Fibroblast of skin of abdomen (primary cell): ENCODE measurements at regions not wholly inside any gene's neighbourhood (a gene's known extent, or its start where the extent isn't known, plus 50 kb on each side); places are given as distances from the start of the nearest gene placed in this dataset.
A peak's percentile ranks its signal among the peaks of the same experiment; 100 is the strongest.
"Not testable (repeated sequence)": the region's sequence is repeated elsewhere in the genome, so short reads cannot be mapped to it uniquely, and the experiment has no call there.

Experiments
- DNase-seq: peaks from one replicate; pipeline ENCODE4 v3.0.0-alpha.2; 2013

DNA sequence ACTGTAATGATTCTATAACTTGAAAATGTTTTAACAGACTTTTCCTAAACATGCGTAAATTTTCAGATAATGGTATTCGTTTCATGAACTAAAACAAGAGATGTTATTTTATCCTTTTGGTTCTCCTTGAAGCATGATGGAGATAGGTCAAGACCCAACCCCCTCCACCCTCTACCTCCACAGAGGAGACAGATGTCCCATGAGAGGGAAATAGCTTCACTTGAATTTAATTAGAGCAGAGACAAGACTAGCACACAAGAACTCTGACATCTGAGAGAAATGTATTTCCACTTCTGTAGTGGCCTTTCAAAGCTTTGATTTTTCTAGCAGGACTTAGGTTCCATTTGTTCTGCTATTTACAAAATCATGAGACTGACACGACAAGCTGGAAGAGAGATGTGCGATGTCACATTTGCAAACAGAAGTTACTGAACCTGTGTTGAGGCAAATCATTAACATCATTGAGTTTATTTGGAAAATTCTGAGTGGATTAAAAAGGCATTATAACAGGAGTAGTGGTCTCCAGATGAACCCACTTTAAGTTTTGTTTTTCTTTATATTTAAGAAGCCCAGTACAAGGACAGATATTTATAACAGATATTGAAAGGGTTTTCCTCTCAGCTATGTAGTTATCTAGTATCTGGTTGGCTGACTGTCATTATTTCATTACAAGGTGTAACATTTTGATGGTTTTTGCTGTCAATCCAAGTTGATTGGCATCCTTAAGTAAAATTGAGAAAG lies 276.2 kb downstream of the ASXL3 start:
- DNase-seq = no peak

DNA sequence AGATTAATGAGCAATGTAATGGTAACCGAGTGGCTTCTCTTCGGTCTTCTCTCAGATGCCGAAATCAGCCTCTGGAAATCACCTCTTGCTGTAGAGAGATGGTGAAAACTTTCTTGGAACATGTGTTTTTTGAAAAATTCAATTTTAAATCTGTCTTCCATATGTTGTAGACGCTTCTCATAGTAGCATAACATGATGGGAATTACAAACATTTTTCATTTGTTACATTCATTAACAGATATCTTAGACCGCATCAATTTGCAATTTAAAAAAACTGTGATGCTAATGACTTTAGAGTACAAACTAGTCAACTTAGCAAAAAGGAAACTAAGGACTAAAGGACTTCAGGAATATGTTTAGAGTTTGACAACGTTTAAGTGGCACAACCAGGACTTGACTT lies 275.2 kb downstream of the ASXL3 start:
- DNase-seq = no peak

DNA sequence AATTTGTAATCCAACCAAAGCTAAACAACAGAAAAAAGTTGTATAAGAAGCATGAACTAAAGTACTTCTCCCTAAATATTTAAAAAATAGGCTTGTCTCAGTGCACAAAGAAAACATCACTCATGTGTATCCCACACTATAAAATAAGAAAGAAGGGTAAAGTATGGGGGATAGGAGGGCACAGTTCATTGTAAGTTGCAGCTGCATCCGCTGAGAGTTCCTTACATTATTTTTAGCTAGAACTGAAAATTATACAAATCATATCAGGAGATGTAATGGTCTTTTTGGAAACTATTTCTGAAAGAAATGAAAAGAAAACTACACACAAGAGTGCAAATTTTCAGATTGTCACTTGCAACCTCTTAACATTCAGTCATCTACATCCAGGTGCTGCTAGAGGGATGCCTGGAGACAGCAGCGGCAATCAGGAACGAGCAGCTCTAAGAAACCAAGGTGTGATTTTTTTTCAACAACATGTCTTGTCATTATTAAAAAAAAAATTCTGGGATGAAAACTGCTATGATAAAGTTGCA lies 273.6 kb downstream of the ASXL3 start:
- no peak for DNase-seq

DNA sequence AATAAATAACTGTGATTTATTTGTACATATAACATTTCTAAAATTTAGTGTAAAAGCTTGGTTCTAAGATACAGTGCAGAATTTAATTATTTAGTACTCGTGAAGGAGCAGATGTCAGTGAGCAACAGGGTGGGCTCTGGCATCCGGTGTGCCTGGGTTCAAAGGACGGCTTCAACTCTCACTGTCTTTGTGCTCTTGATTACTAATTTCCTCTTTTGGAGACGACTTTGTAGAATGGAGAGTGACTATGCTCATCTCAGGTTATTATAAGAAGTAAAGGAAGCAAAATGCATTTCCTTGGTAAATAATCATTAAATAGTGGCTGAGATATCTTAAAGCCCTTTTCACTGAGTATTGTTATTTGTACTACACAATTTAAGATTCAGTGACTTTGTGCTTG lies 271.7 kb downstream of the ASXL3 start:
- DNase-seq = no peak

DNA sequence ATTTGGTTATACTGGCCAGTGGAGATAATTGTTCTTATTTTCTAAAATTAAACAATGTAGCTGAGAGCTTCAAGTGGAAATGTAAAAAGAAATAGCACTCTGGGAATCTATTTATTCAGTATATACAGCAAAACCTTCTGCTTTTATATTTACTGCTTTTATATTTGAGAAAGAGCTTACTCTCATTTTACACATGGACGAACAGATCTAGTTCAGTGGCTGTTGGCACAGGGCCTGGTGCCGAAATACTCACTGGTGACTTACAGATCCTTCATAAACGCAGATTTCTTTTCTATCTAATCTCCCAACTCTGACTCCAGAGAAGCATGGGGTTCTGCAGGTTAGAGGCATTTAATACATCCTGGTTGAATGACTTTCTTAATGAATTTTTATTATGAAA lies 266.2 kb downstream of the ASXL3 start:
- no peak for DNase-seq

DNA sequence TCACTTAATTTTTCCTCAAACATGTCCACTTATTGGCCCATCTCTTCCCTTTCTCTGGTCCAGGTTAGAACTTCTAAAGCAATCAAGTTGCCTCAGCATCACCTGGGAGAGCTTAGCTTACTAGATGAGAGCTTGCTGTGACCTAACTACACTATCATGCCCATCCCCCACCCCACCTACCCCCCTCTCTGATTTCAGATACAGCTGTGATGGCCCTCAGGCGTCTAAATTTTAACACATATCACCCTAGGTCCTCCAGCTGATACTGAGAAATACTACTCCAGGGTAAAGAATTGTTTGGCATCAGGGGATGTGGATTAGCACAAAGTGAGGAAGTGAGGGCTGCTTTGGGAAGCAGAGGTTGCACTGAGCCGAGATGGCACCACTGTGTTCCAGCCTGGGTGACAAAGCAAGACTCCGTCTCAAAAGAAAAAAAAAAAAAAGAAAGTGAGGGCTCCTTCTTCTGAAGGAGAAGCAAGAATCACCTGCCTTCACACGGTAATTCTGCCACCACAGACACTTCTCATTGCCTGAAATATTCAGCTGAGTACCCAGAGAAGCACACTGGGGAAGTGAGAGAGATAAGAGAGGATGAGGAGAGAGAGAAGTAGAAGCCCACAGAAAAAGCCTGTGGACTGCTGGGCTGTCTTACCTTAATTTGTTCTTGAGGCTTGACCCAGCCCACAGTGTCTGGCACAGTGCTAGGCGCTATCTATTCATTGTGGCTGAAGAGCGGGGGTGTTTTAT lies 263.4 kb downstream of the ASXL3 start:
- no peak for DNase-seq

DNA sequence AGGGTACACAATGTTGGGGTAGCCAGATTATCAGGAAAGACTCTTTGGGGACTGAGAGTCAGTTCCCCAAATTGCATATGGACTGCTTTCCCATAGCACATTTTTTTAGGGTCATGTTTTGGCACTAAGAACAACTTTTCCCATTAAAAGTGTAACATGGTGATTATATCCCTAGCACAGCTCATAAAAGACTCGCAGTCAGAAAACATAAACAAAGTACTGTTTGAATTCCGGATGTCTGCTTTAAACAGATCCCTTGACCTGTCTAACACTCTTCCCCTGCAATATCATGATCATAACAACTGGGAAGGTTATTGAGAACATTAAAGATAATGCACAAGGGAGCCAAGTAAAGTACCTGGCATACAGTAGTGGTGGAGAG lies 262.2 kb downstream of the ASXL3 start:
- DNase-seq = no peak

DNA sequence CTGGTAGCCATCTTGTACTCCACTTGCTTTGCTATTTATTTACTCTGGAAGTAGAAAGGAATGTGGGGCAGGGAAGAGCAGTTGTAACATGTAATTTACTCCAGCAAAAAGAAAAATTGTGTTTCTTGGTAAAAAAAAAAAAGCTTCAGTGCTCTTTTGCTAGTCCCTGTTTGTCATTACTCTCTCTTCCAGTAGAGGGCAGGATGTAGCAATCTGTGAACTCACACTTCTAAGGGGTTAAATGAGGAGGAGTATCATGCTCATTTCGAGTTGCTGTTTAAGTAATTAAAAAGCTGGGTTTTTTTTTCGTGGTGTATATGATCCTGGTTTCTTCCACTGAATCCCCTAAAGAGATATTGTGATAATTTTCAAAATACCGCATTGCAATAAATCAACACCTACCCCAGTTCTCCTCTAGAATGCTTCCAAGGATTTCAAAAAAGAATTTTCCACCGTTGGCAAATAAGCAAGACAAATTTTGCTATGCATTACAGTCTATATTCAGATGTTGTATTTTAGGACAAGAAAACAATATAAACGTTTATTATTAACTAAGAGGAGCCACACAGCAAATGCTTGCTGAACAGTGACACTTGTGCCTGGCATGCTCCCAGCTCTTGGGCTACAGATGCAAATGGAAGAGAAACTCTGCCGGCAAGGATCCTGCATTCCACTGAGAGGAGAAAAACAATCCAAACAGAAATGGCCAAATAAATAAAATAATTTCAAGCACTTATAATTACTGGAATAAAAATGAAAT lies 261.6 kb downstream of the ASXL3 start:
- DNase-seq = peak; percentile 62

DNA sequence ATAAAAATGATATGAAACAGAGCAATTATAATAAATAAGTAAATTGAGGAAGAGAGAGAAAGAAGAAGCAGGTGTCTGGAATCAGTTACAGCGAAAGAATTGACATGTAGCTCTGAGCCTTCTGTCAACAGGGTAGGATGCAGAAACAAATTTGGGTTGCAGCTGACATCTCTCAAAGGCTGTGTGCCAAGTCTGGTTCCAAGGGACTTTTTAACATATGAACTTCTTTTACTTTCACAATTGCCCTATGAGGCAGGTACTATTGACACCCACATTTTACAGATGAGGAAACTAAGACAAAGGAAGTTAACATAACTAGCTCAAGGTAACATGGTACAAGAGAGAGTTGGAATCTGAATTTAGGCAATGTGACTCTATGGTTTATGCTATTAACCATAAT lies 260.0 kb downstream of the ASXL3 start:
- DNase-seq = no peak

DNA sequence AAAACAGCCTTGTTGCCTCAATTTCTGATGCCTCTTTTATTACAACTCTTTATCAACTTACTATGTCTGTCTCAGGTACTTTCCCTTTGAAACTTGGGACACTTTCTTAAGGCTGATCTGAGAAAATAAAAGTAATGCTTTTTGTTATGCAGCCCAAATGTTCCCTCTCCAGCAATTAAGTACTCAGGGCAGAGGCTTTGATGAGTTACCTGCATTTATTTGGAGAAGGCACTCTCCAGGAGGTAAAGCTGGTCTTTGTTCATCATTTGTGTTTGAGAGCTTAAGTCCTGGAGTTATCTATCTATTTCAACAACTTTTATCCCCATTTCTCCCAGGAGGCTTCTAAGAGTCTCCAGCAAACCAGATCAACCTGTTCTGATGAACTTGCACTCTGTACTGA lies 259.2 kb downstream of the ASXL3 start:
- no peak for DNase-seq

DNA sequence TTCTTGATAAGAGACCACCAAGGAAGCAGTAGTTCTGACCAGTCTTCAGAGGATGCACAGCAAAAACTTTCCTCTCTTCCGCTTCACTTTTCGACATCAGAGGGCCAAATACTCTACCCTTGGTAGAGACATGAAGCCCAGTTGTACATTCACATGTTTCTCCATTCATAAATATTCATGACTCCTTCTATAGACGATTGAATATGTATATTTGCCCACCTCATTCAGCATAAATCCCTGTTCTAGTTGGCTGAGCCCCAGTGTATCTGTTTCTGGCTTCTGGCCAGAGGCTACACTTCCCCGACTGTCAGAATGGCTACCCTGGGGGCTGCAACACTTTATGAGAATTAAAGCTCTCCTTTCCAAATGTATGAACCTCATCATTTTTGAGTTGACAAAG lies 258.5 kb downstream of the ASXL3 start:
- no peak for DNase-seq

DNA sequence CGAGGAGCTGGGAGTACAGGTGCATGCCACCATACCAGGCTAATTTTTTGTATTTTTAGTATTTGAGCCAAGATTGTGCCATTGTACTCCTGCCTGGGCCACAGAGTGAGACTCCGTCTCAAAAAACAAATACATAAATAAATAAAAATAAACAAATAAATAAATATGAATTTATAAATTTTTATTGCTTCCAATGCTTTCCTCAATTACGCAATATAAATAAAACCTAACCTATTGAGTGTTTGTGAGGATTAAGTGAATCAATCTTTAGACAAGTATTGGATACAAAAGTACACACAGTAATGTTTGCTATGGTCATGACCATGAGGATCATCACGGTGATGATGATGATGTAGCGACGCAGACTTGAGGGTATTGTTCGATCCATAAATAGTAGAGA lies 257.4 kb downstream of the ASXL3 start:
- DNase-seq = no peak

DNA sequence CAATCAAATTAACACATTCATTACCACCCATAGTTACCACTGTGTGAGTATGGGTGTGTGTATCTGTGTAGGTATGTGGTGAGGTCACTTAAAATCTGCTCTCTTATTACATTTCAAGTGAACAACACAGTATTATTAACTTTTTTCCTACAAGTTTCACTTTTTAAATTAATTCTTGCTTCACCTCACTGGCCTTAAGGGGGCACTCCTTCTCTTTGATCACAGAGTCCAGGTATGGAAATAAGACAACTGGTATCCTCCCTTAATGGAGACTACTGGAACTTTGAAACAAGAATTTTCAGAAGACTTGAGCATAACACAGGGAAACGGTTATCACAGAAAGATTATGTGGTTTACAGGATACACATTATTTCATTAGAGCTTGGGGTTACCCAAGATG lies 255.8 kb downstream of the ASXL3 start:
- no peak for DNase-seq

DNA sequence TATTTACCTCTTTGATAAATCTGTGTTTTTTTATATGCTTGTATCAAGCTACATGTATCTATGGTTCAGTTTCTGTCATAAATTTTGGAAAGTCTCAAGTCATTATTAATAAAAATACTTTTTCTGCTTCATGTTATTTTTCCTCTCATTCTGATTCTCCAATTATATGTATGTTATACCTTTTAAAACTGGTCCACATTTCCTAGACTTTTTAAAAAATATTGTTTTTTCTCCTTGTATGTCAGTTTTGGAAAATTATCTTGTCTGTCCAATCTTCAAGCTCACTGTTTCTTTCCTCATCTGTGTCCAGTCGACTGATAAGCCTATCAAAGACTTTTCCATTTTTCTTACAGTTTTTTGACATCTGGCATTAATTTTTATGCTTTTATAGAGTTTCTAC lies 253.4 kb downstream of the ASXL3 start:
- DNase-seq = no peak

DNA sequence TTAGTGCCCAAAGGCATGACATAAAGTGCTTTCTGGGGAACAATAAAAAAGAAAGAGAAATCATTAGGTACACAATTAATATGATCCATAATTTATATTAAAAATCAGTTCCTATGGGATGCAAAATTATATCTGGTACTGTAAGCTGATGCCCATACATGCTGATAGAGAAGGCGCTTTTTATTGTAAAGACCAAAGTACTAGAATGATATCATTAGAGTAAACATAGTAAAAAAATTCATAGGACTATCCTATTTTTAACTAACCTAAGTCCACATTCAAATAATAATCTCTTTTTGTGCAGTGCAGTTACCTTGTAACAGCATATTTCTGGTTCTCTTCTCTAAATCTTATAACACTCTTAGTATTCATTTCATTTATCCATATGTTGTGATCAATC lies 252.2 kb downstream of the ASXL3 start:
- DNase-seq = no peak

DNA sequence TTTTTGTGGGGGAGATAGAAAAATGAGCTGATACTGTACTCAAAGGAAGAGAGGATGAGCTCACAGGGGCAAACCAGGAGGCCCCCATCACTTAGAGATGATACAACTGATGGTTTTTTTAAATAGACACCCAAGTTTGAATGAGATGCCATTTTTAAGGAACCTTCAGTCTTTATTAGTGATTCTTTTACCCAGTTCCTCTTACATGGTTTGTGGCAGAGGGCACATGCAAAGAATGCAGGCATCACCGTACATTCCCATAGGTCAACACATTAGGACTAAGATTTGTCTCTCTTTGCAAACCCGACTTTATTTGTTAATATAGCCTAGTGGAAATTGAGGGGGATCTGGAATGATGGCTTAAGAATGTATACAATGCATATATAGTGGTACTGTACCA lies 250.9 kb downstream of the ASXL3 start:
- DNase-seq = no peak

DNA sequence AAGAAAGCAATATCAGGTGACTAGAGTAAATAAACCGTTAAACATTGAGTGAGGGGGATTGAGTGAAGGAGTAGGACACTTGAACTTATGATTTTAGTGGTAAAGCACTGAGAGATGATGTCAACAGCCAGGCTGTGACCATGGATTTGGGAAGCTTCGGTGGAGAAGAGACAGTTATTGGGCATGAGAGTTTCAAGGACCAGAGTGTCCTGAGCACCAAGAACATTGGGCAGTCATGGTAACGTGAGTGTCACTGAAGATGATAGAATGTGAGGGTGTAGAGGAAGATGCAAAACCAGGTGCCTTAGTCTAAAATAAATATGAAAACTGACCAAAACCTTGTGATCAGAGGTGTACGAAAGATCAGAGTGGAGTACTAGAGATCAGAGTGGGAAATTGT lies 248.1 kb downstream of the ASXL3 start:
- DNase-seq = no peak

DNA sequence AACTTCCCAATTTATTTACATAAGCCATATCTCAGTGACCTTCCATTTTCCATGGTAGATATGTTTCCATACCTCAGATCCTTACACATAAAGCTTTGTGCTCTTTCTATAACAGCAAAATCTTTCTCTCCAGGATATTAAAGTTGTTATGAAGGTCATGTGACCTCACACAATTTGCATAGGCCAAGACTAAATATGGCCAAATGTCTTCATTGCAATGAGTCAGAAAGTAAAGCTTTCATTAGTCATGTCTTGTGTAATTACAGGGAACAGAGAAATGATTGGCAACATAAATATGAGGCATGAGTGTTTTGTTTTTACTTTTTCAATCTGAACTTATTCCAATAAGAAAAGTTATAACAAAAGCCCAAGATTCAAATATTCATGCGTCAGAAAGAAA lies 243.5 kb downstream of the ASXL3 start:
- peak; percentile 82 for DNase-seq

DNA sequence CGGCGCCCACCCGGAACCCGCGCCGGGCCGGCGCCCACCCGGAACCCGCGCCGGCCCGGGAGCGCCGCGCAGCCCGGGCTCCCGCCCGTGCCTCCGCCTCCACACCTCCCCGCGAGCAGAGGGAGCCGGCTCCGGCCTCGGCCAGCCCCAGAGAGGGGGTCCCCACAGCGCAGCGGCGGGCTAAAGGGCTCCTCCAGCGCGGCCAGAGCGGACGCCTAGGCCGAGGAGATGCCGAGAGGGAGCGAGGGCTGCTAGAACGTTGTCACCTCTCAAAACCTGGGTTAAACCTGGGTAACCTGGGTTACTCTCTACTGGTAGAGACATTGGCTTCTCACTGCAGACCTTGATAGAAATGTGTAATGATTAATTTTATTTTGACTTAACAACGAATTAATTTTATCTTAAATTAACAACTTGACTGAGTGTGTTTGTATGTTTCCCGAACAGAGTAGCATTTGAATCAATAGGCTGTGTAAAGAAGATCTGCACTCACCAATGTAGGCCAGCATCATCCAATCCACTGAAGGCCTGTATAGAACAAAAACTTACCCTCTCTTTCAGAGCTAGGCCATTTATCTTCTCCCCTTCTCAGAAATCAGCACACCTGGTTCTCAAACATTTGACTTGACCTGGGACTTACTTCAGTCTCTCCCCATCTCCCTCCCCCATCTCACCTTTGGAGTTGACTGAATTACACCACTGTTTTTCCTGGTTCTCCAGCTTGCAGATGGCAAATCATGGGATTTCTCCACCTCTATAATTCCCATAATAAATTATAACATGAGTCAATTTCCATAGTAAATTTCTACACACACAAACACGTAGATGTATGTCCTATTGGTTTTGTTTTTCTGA lies 242.7 kb downstream of the ASXL3 start:
- DNase-seq = peak; percentile 12

DNA sequence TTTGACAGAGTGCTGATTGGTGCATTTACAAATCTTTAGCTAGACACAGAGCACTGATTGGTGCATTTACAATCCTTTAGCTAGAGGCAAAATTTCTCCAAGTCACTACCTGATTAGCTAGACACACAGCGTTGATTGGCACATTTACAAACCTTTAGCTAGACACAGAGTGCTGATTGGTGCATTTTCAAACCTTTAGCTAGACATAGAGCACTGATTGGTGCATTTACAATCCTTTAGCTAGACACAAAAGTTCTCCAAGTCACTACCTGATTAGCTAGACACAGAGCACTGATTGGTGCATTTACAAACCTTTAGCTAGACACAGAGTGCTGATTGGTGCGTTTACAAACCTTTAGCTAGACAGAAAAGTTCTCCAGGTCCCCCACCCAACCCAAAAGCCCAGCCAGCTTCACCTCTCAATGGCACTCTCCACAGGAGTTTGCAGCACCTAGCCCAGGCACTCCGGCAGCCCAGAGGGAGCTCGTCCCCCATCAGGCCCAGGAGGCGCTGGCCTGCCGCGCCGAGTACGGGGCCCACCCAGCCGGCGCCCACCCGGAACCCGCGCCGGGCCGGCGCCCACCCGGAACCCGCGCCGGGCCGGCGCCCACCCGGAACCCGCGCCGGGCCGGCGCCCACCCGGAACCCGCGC lies 241.8 kb downstream of the ASXL3 start:
- DNase-seq = not testable (repeated sequence)

DNA sequence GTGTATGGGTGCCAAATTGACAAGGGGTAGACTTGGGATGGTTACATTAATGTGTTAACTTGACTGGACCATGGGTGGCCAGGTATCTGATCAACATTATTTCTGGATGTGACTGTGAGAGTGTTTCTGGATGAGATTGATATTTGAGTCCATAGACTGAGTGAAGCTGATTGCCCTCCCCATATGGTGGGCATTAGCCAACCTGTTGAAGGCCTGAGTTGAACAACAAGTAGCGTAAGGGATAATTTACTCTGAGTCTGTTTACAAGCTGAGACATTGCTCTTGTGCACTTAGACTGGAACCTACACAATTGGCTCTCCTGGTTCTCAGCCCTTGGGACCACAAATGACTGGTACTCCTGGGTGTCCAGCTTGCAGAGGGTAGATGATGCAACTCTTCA lies 240.1 kb downstream of the ASXL3 start:
- DNase-seq = no peak

DNA sequence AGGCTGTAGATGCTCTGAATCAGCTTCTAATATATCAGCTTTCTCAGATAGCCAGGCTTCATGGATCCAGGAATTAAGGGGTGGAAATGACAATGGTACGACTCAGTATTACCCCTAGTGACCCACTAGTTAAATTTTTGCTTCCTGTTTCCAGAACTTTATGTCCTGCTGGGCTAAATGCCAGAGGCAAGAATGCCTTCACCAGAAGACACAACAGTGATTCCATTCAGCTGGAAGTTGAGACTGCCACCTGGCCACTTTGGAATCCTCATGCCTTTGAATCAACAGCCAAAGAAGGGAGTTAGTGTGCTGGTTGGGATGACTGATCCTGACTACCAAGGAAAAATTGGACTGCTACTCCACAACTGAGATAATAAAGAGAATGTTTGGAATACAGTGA lies 239.1 kb downstream of the ASXL3 start:
- DNase-seq = peak; percentile 95
